Spinal cord (tissue), 9 donors: ENCODE measurements at regions not wholly inside any gene's neighbourhood (a gene's known extent, or its start where the extent isn't known, plus 50 kb on each side); places are given as distances from the start of the nearest gene placed in this dataset.
"Not testable (repeated sequence)": the region's sequence is repeated elsewhere in the genome, so short reads cannot be mapped to it uniquely, and the experiment has no call there.

Experiments used
- DNase-seq, 6 donors: peaks; one replicate each; pipeline versions ENCODE4 v3.0.0 to v3.0.0-alpha.2; 2013 to 2015; ENCODE audit warnings: low spot score in 6 of 6, low read depth in 4 of 6
- H3K27ac ChIP-seq: one replicate; pipeline ENCODE4 v1.5.1; 2013; ENCODE audit warnings: low read depth, low read length, control low read depth
- H3K27me3 ChIP-seq: one replicate; pipeline ENCODE4 v1.6.1; 2013; ENCODE audit warnings: low read length; ENCODE audit not compliant: control insufficient read depth, insufficient read depth
- H3K36me3 ChIP-seq: one replicate; pipeline ENCODE4 v1.6.1; 2013; ENCODE audit warnings: low read length; ENCODE audit not compliant: control insufficient read depth, insufficient read depth
- H3K4me1 ChIP-seq: one replicate; pipeline ENCODE4 v1.6.1; 2013; ENCODE audit warnings: low read length; ENCODE audit not compliant: control insufficient read depth, insufficient read depth
- H3K4me3 ChIP-seq: one replicate; pipeline ENCODE4 v1.5.1; 2013; ENCODE audit warnings: low read depth, low read length, control low read depth
- H3K9me3 ChIP-seq: one replicate; pipeline ENCODE4 v1.6.1; 2013; ENCODE audit warnings: low read length; ENCODE audit not compliant: control insufficient read depth, insufficient read depth
- WGBS: methylation state at CpG from one replicate; pipeline ENCODE4 v1.1.5; 2013; ENCODE audit warnings: missing lambda C conversion rate; ENCODE audit not compliant: insufficient coverage; 5-methylcytosine and 5-hydroxymethylcytosine counted together
- donor health status: healthy.

DNA sequence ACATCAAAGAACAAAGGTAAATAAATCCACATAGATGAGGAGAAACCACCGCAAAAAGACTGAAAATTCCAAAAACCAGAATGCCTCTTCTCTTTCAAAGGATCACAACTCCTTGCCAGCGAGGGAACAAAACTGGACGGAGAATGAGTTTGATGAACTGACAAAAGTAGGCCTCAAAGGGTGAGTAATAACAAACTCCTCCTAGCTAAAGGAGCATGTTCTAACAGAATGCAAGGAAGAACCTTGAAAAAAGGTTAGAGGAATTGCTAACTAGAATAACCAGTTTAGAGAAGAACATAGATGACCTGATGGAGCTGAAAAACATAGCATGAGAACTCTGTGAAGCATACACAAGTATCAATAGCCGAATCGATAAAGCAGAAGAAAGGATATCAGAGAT is 122.2 kb upstream of the RAPGEF2 start:
- 100% methylated on average over 2 of the region's 5 CpGs for WGBS
- H3K27me3 ChIP-seq, DNase-seq, H3K4me1 ChIP-seq, H3K36me3 ChIP-seq, H3K4me3 ChIP-seq, H3K27ac ChIP-seq, H3K9me3 ChIP-seq: not testable (repeated sequence)

DNA sequence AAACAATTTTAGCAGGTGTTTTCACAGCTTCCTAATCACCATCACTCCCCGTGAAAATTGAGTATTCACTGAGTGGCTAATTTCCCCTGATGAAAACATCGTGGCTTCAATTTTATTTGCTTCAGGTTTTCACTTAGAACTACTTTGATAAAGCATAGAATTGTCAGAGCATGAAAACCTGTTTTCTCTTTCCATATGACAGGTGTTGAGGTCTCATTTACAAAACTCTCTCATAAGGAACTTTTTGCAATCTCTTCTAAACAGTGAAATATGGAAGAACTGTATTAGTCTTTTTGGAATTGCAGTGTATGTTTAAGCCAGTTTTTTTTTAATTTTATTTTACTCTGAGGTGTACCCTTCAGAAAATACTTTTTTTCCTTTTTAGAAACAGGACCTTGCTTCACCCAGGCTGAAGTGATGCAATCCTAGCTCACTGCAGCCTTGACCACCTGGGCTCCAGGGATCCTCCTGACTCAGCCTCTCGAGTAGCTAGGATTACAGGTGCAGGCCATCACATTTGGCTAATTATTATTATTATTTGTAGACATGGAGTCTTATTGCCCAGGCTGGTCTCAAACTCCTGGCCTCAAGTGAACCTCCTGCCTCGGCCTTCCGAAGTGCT is 111.2 kb upstream of the RAPGEF2 start:
- WGBS: 100% methylated on average over 2 of the region's 5 CpGs
- no peak overlapping the region for H3K4me3 ChIP-seq
- no peaks in the 10 kb centered on the region for H3K4me1 ChIP-seq
- DNase-seq: peak in 1 of 6 donors; percentile 46
- no peaks in the 10 kb centered on the region for H3K36me3 ChIP-seq
- no peaks in the 10 kb centered on the region for H3K27me3 ChIP-seq
- no peak overlapping the region for H3K27ac ChIP-seq
- H3K9me3 ChIP-seq: no peaks in the 10 kb centered on the region

DNA sequence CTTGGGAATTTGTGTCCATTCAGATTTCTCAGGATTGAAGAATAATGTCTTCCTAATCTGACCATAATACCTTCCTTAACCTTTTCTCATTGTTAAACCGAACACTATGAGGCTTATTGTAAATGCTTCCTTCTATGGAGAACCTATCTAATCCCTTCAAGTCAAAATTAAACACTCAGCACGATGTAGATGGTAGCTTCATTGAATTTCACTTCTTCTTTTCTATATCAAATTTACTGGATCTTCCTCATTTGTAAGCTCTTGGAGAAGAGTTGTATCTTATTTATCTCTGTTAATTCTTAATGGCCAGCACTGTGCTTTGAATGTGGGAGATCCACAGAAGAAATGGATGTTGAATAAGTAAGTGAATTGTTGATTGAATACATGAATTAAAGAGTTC is 109.0 kb upstream of the RAPGEF2 start:
- Histone ChIP-seq H3K4me3 (no peak overlapping the region), H3K4me1 (no peaks in the 10 kb centered on the region), H3K27ac (no peak overlapping the region), H3K36me3 (no peaks in the 10 kb centered on the region), H3K9me3 (no peaks in the 10 kb centered on the region), H3K27me3 (no peaks in the 10 kb centered on the region)
- DNase-seq: no peak
- no CpG with 5 or more reads among the region's 2 CpGs for WGBS

DNA sequence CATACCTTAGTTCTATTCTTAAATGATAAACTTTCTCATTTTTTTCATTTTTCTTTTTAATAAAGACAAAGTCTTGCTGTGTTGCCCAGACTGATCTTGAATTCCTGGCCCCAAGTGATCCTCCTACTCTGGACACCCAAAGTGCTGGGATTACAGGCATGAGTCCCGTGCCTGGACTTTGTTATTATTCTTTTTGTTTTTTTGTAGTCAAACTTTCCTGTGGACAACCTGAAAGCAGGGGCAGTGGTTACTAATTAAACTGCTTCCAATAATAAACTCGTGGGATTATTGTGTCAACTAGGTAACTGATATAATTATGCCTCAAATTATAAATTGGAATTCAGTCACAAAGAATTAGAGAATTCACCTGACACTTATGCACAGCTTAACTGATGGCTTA is 107.8 kb upstream of the RAPGEF2 start:
- Histone ChIP-seq H3K9me3 (no peaks in the 10 kb centered on the region), H3K4me1 (no peaks in the 10 kb centered on the region), H3K4me3 (no peak overlapping the region), H3K36me3 (no peaks in the 10 kb centered on the region), H3K27me3 (no peaks in the 10 kb centered on the region), H3K27ac (no peak overlapping the region)
- WGBS: no CpG with 5 or more reads among the region's 2 CpGs
- DNase-seq: no peak

DNA sequence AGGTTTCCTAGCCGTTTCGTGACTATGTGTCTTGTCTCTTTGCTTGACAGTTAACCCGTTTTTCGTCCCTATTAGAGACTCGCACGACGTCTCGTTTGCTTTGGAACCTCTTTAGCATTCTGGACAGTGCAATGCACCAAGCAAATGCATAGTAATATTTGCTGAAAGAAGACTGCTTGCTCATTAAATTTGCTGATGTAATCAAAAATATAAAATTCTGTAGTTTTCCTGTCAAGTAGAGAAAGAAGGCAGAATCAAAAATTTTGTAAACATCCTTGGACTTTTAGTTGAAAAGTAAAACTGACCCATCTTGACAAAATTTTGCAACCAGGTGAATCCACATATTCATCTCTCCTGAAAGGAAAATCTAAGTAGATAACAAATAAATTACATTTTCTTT is 106.9 kb upstream of the RAPGEF2 start:
- Histone ChIP-seq H3K4me3 (no peak overlapping the region), H3K9me3 (no peaks in the 10 kb centered on the region)
- WGBS: 75% methylated on average over 4 of the region's 8 CpGs

DNA sequence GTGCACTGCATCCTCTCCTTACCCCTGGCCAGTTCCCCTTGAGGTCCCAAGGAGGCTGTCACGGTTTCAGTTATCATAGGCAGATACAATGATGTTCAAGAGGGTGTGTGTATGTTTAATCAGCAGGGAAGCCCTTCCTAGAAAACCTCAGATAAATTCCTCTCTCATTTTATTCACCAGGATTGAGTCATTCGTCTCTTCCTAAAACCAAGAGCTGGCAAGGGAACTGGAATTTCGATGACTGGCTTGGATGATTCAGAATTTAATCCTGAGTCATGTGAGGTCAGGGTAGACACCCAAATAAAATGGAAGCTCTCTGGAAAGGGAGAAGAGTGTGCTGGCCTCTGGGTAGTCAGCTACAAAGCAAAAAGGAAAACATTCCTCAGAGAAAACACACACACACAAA is 106.2 kb upstream of the RAPGEF2 start:
- Histone ChIP-seq H3K27me3 (no peaks in the 10 kb centered on the region), H3K4me3 (no peak overlapping the region), H3K9me3 (peaks cover 4% of the 10 kb centered on the region), H3K27ac (no peak overlapping the region), H3K36me3 (no peaks in the 10 kb centered on the region), H3K4me1 (no peaks in the 10 kb centered on the region)
- WGBS: 83% methylated on average over 1 of the region's 3 CpGs
- peak in 1 of 6 donors; percentile 27 for DNase-seq

More for the DNA sequence above, 106.9 kb upstream of the RAPGEF2 start:
- Histone ChIP-seq H3K4me1 (no peaks in the 10 kb centered on the region), H3K27ac (no peak overlapping the region), H3K36me3 (no peaks in the 10 kb centered on the region), H3K27me3 (no peaks in the 10 kb centered on the region)
- DNase-seq: no peak

DNA sequence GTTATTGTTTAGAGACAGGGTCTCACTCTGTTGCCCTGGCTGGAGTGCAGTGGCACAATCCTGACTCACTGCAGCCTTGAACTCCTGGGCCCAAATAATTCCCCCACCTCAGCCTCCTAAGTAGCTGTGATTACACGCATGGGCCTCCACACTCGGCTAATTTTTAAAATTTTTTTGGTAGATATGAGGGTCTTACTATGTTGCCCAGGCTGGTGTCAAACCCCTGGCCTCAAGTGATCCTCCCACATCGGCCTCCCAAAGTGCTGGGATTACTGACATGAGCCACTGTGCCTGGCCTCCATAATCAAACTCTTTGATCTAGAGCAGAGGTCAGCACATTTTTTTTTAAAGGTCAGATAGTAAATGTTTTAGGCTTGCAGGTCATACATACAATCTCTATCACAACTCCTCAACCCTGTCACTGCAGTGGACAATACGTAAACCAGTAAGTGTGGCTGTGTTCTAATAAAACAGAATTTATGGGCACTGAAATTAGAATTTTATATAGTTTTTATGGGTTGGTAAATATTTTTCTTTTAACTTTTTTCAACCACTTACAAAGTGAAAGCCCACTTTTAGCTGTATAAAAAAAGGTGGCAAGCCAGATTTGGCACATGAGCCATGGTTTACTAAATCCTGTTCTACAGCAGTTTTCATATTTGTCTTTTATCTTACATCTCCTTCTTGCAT is 105.1 kb upstream of the RAPGEF2 start:
- Histone ChIP-seq H3K4me3 (no peak overlapping the region), H3K4me1 (no peaks in the 10 kb centered on the region), H3K9me3 (peaks cover 4% of the 10 kb centered on the region), H3K27ac (no peak overlapping the region), H3K27me3 (no peaks in the 10 kb centered on the region), H3K36me3 (no peaks in the 10 kb centered on the region)
- no peak for DNase-seq
- 100% methylated on average over 1 of the region's 4 CpGs for WGBS

DNA sequence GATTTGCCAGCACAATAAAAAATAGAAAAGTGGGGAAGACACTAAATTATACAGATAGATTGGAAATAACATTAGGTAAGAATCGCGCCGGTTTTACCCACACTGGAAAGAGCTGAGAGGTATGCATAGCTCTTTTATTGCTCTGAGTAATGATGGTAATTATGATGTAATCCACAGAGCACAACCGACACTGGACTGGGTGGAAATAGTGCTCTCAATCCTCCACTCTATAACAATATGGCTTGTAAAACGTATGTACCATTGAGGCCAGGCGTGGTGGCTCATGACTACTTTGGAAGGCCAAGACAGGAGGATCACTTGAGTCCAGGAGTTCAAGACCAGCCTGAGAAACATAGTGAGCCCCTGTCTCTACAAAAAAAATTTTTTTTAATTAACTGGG is 104.3 kb upstream of the RAPGEF2 start:
- Histone ChIP-seq H3K4me3 (no peak overlapping the region), H3K9me3 (peaks cover 4% of the 10 kb centered on the region), H3K36me3 (no peaks in the 10 kb centered on the region), H3K4me1 (no peaks in the 10 kb centered on the region), H3K27me3 (no peaks in the 10 kb centered on the region), H3K27ac (no peak overlapping the region)
- peak in 1 of 6 donors; percentile 47 for DNase-seq
- WGBS: 92% methylated on average over 2 of the region's 6 CpGs

DNA sequence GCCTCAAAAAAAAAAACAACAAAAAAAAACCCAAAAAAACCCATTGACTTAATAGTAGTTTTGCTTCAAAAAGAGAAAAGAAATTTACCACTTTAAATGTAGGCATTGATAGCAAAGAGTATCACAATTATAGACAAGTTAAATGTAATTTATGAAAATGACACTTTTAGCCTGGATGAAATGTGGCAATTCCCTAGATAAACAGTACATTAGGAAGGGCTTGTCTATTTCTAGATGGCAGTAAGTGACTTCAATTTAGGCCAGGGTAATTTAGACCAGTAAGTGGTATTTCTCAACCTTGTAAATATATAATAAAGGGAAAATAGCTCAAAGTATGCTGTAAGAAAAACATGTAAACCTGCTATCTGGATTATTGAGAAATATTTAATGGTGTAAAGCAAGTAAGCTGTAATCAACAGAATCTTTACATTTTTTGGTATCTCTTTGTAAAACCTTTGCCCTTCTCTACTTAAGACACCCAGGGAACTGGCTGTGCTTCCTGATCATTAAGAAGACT is 103.7 kb upstream of the RAPGEF2 start:
- Histone ChIP-seq H3K27ac (no peak overlapping the region), H3K9me3 (peaks cover 4% of the 10 kb centered on the region), H3K36me3 (no peaks in the 10 kb centered on the region), H3K27me3 (no peaks in the 10 kb centered on the region), H3K4me3 (no peak overlapping the region), H3K4me1 (no peaks in the 10 kb centered on the region)
- DNase-seq: no peak

DNA sequence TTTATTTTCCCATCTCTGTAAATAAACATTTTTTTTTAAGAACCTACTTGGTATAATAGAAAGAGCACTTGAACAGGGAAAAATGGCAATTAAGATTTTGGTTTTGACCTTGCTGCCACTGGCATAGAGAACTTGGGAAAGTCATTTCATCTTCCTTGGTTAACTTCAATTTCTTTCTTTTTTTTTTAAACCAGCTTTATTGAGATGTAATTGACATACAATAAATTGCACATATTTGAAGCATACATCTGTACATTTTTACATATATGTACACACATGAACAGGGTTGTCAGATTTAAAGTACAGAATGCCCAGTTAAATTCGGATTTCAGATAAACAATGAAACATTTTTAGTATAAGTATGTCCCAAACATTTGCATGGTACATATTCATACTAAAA is 103.0 kb upstream of the RAPGEF2 start:
- no peak for DNase-seq
- H3K4me1 ChIP-seq: no peaks in the 10 kb centered on the region
- peaks cover 4% of the 10 kb centered on the region for H3K9me3 ChIP-seq
- no peaks in the 10 kb centered on the region for H3K36me3 ChIP-seq
- H3K4me3 ChIP-seq: no peak overlapping the region
- H3K27me3 ChIP-seq: no peaks in the 10 kb centered on the region
- no peak overlapping the region for H3K27ac ChIP-seq
- no CpG with 5 or more reads among the region's 1 CpG for WGBS
